IMR-90 (cell line): ENCODE measurements at regions not wholly inside any gene's neighbourhood (a gene's known extent, or its start where the extent isn't known, plus 50 kb on each side); places are given as distances from the start of the nearest gene placed in this dataset.

Experiments
- ATAC-seq: fragments of 200-7000 bp; cut with Tn5 transposase; 2 replicates; pipeline ENCODE4 v1.9.1; 2020; ENCODE audit warnings: low read depth, mild to moderate bottlenecking, moderate library complexity
- BruUV-seq: library from RNA; stranded (reverse); fragments of 400-500 nt; replicated peaks from 2 replicates; lab custom pipeline; 2021; lab: Mats Ljungman, UMichigan
- CTCF ChIA-PET: fragments of 300-600 bp; formaldehyde crosslinking; extraction: SDS; loops from one replicate; lab custom pipeline; 2021; ENCODE audit warnings: antibody characterized with exemption; lab: Yijun Ruan, JAX
- POLR2A ChIA-PET: fragments of 300-600 bp; sonication (Branson Sonifier 250); formaldehyde crosslinking; loops from one replicate; lab custom pipeline; 2022; ENCODE audit warnings: antibody characterized with exemption; ENCODE audit not compliant: unreplicated experiment; lab: Charles Lee
- DNase-seq: peaks from one replicate; pipeline ENCODE4 v3.0.0; 2013
- H2AFZ ChIP-seq: replicated peaks from 2 replicates; pipeline ENCODE3; 2013; ENCODE audit warnings: low read length, mild to moderate bottlenecking; ENCODE audit not compliant: poor library complexity
- H2AK5ac ChIP-seq: 2 replicates; pipeline ENCODE4 v1.6.1; 2013; ENCODE audit warnings: low read depth, low read length, inconsistent platforms
- H2AK9ac ChIP-seq: replicated peaks from 2 replicates; pipeline ENCODE3; 2013; ENCODE audit warnings: mild to moderate bottlenecking, low read depth, low read length, moderate library complexity; ENCODE audit not compliant: poor library complexity
- H2BK120ac ChIP-seq: 2 replicates; pipeline ENCODE4 v1.6.1; 2013; ENCODE audit warnings: low read depth, low read length, inconsistent platforms
- H2BK15ac ChIP-seq: 3 replicates; pipeline ENCODE4 v1.6.1; 2013; ENCODE audit warnings: low read depth, low read length, inconsistent platforms
- H2BK20ac ChIP-seq: 2 replicates; pipeline ENCODE4 v1.6.1; 2013; ENCODE audit warnings: low read depth, mild to moderate bottlenecking, inconsistent platforms, low read length, moderate library complexity
- H2BK5ac ChIP-seq: 2 replicates; pipeline ENCODE4 v1.6.1; 2013; ENCODE audit warnings: mild to moderate bottlenecking, low read depth, low read length, inconsistent platforms; ENCODE audit not compliant: poor library complexity, severe bottlenecking
- H3K14ac ChIP-seq: replicated peaks from 2 replicates; pipeline ENCODE4 v1.6.1; 2013; ENCODE audit warnings: low read depth, low read length, inconsistent platforms
- H3K18ac ChIP-seq: 2 replicates; pipeline ENCODE4 v1.6.1; 2013; ENCODE audit warnings: low read depth, low read length, control low read depth
- H3K23ac ChIP-seq: 2 replicates; pipeline ENCODE4 v1.6.1; 2013; ENCODE audit warnings: low read depth, low read length, inconsistent platforms
- H3K27ac ChIP-seq: 2 replicates; pipeline ENCODE4 v1.5.1; 2013; ENCODE audit warnings: mild to moderate bottlenecking, control low read depth, low read length; ENCODE audit not compliant: insufficient read depth
- H3K27me3 ChIP-seq: 2 replicates; pipeline ENCODE4 v1.6.1; 2013; ENCODE audit warnings: low read length; ENCODE audit not compliant: control insufficient read depth, insufficient read depth
- H3K36me3 ChIP-seq: 2 replicates; pipeline ENCODE4 v1.6.1; 2013; ENCODE audit warnings: low read length, mixed read lengths; ENCODE audit not compliant: control insufficient read depth, insufficient read depth
- H3K4ac ChIP-seq: 2 replicates; pipeline ENCODE4 v1.6.1; 2013; ENCODE audit warnings: low read depth, low read length, inconsistent platforms
- H3K4me1 ChIP-seq: 2 replicates; pipeline ENCODE4 v1.6.1; 2013; ENCODE audit warnings: low read length, mixed read lengths; ENCODE audit not compliant: control insufficient read depth, insufficient read depth
- H3K4me2 ChIP-seq: 2 replicates; pipeline ENCODE4 v1.6.1; 2013; ENCODE audit warnings: low read depth, mild to moderate bottlenecking, control low read depth, low read length, moderate library complexity
- H3K4me3 ChIP-seq: 2 replicates; pipeline ENCODE4 v1.5.1; 2013; ENCODE audit warnings: low read depth, mild to moderate bottlenecking, control low read depth, low read length, moderate library complexity; ENCODE audit not compliant: insufficient read depth
- H3K56ac ChIP-seq: 2 replicates; pipeline ENCODE4 v1.6.1; 2013; ENCODE audit warnings: low read length, inconsistent platforms; ENCODE audit not compliant: insufficient read depth; ENCODE audit errors: extremely low read depth
- H3K79me1 ChIP-seq, 2 experiments: 2 replicates each; pipeline ENCODE4 v1.6.1; 2013; ENCODE audit warnings: low read length in 2 of 2, inconsistent platforms in 1 of 2, low read depth in 1 of 2
- H3K9ac ChIP-seq: 2 replicates; pipeline ENCODE4 v1.6.1; 2013; ENCODE audit warnings: low read depth, low read length, control low read depth
- H3K9me1 ChIP-seq: 2 replicates; pipeline ENCODE4 v1.6.1; 2013; ENCODE audit warnings: low read length, inconsistent platforms; ENCODE audit not compliant: insufficient read depth
- H3K9me3 ChIP-seq: 2 replicates; pipeline ENCODE4 v1.6.1; 2013; ENCODE audit warnings: low read length; ENCODE audit not compliant: control insufficient read depth, insufficient read depth
- H4K20me1 ChIP-seq: 2 replicates; pipeline ENCODE4 v1.6.1; 2013; ENCODE audit warnings: low read length, inconsistent platforms; ENCODE audit not compliant: insufficient read depth
- H4K5ac ChIP-seq: 2 replicates; pipeline ENCODE4 v1.6.1; 2013; ENCODE audit warnings: mild to moderate bottlenecking, low read depth, low read length, control low read depth
- H4K8ac ChIP-seq, 2 experiments: 2 replicates each; pipeline ENCODE4 v1.6.1; 2013; ENCODE audit warnings: low read depth in 2 of 2, low read length in 2 of 2, control low read depth in 1 of 2, inconsistent platforms in 1 of 2
- H4K91ac ChIP-seq: 2 replicates; pipeline ENCODE4 v1.6.1; 2013; ENCODE audit warnings: low read depth, low read length, inconsistent platforms; ENCODE audit not compliant: insufficient read depth
- CEBPB ChIP-seq: IDR thresholded peaks from 2 replicates; pipeline ENCODE4 v1.6.1; 2012; ENCODE audit warnings: low read depth, low read length, improper control_type of control experiment
- CHD1 ChIP-seq: IDR thresholded peaks from 2 replicates; pipeline ENCODE4 v1.6.1; 2012; ENCODE audit warnings: low read depth, low read length, improper control_type of control experiment
- FOS ChIP-seq: fragments of 150-350 bp; IDR thresholded peaks from 2 replicates; pipeline ENCODE4 v1.6.1; 2016; ENCODE audit warnings: low read depth, low read length
- MAFK ChIP-seq: IDR thresholded peaks from 2 replicates; pipeline ENCODE4 v1.6.1; 2012; ENCODE audit warnings: low read depth, low read length, improper control_type of control experiment
- MAZ ChIP-seq: IDR thresholded peaks from 2 replicates; pipeline ENCODE4 v1.6.1; 2012; ENCODE audit warnings: low read depth, mild to moderate bottlenecking, low read length, improper control_type of control experiment, moderate library complexity, borderline replicate concordance
- NFE2L2 ChIP-seq: fragments of 150-350 bp; IDR thresholded peaks from 2 replicates; pipeline ENCODE4 v1.6.1; 2016; ENCODE audit warnings: low read depth, mild to moderate bottlenecking, low read length
- POLR2A ChIP-seq: IDR thresholded peaks from 2 replicates; pipeline ENCODE4 v1.6.1; 2012; ENCODE audit warnings: mild to moderate bottlenecking, low read depth, low read length
- RAD21 ChIP-seq: IDR thresholded peaks from 2 replicates; pipeline ENCODE4 v1.6.1; 2012; ENCODE audit warnings: low read length, improper control_type of control experiment
- USF2 ChIP-seq: fragments of 150-350 bp; IDR thresholded peaks from 2 replicates; pipeline ENCODE4 v1.6.1; 2017; ENCODE audit warnings: mild to moderate bottlenecking, antibody characterized with exemption, low read length, low read depth
- WGBS, 2 experiments: methylation state at CpG; one replicate each; pipeline versions ENCODE4 v1.1.5 to v1.1.7; 2013; ENCODE audit warnings: missing lambda C conversion rate in 2 of 2; ENCODE audit not compliant: insufficient read length in 1 of 2; ENCODE audit errors: extremely low coverage in 2 of 2; 5-methylcytosine and 5-hydroxymethylcytosine counted together
- dilution Hi-C: fragments of 300-500 bp; cut with HindIII; formaldehyde crosslinking; loops from one replicate; pipeline ENCODE4 v1.14.3; 2018; ENCODE audit warnings: low sequenced_read_pairs; ENCODE audit not compliant: unreplicated experiment
- in situ Hi-C: fragments of 300-500 bp; cut with MboI; formaldehyde crosslinking; loops from 3 replicates; pipeline ENCODE4 v1.14.3; 2019; ENCODE audit warnings: low sequenced_read_pairs, inconsistent platforms, mixed read lengths
- intact Hi-C: fragments of 100-400 bp; cut with micrococcal nuclease; formaldehyde crosslinking; loops from 2 replicates; pipeline ENCODE4 v1.10.0; 2022

- POLR2A ChIA-PET, result no interaction called here
- no CpG with 5 or more reads among the region's 1 CpG for WGBS, 2 experiments
- Histone ChIP-seq H3K27ac (no peak overlapping the region), H2BK120ac (no peak overlapping the region), H4K91ac (no peak overlapping the region), H3K27me3 (0 out of 2 replicates have a peak, but pooled peaks cover 2% of the 10 kb centered on the region), H2BK5ac (no peak overlapping the region), H2AFZ (no peak overlapping the region), H3K4me1 (no peaks in the 10 kb centered on the region), H4K5ac (no peak overlapping the region), H3K9me1 (no peaks in the 10 kb centered on the region), H3K4me2 (no peak overlapping the region), H2BK20ac (no peak overlapping the region), H4K20me1 (no peaks in the 10 kb centered on the region), H3K18ac (no peak overlapping the region), H4K8ac (no peak overlapping the region), H3K56ac (no peak overlapping the region), H3K9ac (no peak overlapping the region), H2BK15ac (no peak overlapping the region), H3K9me3 (no peaks in the 10 kb centered on the region), H3K14ac (no peak overlapping the region), H2AK9ac (no peak overlapping the region), H3K36me3 (no peaks in the 10 kb centered on the region), H3K23ac (no peak overlapping the region), H3K4ac (no peak overlapping the region), H2AK5ac (no peak overlapping the region), H3K79me1 (no peaks in the 10 kb centered on the region), H3K4me3 (no peak overlapping the region)
- dilution Hi-C loops (no loop called here), intact Hi-C loops (no loop called here), in situ Hi-C loops (no loop called here)
- no TSS peak for BruUV-seq
- CTCF ChIA-PET, result no interaction called here
- no peak for DNase-seq
- TF ChIP-seq POLR2A (no peak), CHD1 (no peak), MAZ (no peak), USF2 (no peak), RAD21 (no peak), MAFK (no peak), CEBPB (no peak), FOS (no peak), NFE2L2 (no peak)
- peak; percentile 71 for ATAC-seq
Measured at GRCh38 chr13:107088061-107088460, 520.1 kb upstream of the ARGLU1 start.
